IMR-90 (cell line): ENCODE measurements at regions not wholly inside any gene's neighbourhood (a gene's known extent, or its start where the extent isn't known, plus 50 kb on each side); places are given as distances from the start of the nearest gene placed in this dataset.

Source experiments
- ATAC-seq: fragments of 200-7000 bp; cut with Tn5 transposase; 2 replicates; pipeline ENCODE4 v1.9.1; 2020; ENCODE audit warnings: low read depth, mild to moderate bottlenecking, moderate library complexity
- BruUV-seq: library from RNA; stranded (reverse); fragments of 400-500 nt; replicated peaks from 2 replicates; lab custom pipeline; 2021; lab: Mats Ljungman, UMichigan
- CTCF ChIA-PET: fragments of 300-600 bp; formaldehyde crosslinking; extraction: SDS; loops from one replicate; lab custom pipeline; 2021; ENCODE audit warnings: antibody characterized with exemption; lab: Yijun Ruan, JAX
- POLR2A ChIA-PET: fragments of 300-600 bp; sonication (Branson Sonifier 250); formaldehyde crosslinking; loops from one replicate; lab custom pipeline; 2022; ENCODE audit warnings: antibody characterized with exemption; ENCODE audit not compliant: unreplicated experiment; lab: Charles Lee
- DNase-seq: peaks from one replicate; pipeline ENCODE4 v3.0.0; 2013
- H2AFZ ChIP-seq: replicated peaks from 2 replicates; pipeline ENCODE3; 2013; ENCODE audit warnings: low read length, mild to moderate bottlenecking; ENCODE audit not compliant: poor library complexity
- H2AK5ac ChIP-seq: 2 replicates; pipeline ENCODE4 v1.6.1; 2013; ENCODE audit warnings: low read depth, low read length, inconsistent platforms
- H2AK9ac ChIP-seq: replicated peaks from 2 replicates; pipeline ENCODE3; 2013; ENCODE audit warnings: mild to moderate bottlenecking, low read depth, low read length, moderate library complexity; ENCODE audit not compliant: poor library complexity
- H2BK120ac ChIP-seq: 2 replicates; pipeline ENCODE4 v1.6.1; 2013; ENCODE audit warnings: low read depth, low read length, inconsistent platforms
- H2BK15ac ChIP-seq: 3 replicates; pipeline ENCODE4 v1.6.1; 2013; ENCODE audit warnings: low read depth, low read length, inconsistent platforms
- H2BK20ac ChIP-seq: 2 replicates; pipeline ENCODE4 v1.6.1; 2013; ENCODE audit warnings: low read depth, mild to moderate bottlenecking, inconsistent platforms, low read length, moderate library complexity
- H2BK5ac ChIP-seq: 2 replicates; pipeline ENCODE4 v1.6.1; 2013; ENCODE audit warnings: mild to moderate bottlenecking, low read depth, low read length, inconsistent platforms; ENCODE audit not compliant: poor library complexity, severe bottlenecking
- H3K14ac ChIP-seq: replicated peaks from 2 replicates; pipeline ENCODE4 v1.6.1; 2013; ENCODE audit warnings: low read depth, low read length, inconsistent platforms
- H3K18ac ChIP-seq: 2 replicates; pipeline ENCODE4 v1.6.1; 2013; ENCODE audit warnings: low read depth, low read length, control low read depth
- H3K23ac ChIP-seq: 2 replicates; pipeline ENCODE4 v1.6.1; 2013; ENCODE audit warnings: low read depth, low read length, inconsistent platforms
- H3K27ac ChIP-seq: 2 replicates; pipeline ENCODE4 v1.5.1; 2013; ENCODE audit warnings: mild to moderate bottlenecking, control low read depth, low read length; ENCODE audit not compliant: insufficient read depth
- H3K27me3 ChIP-seq: 2 replicates; pipeline ENCODE4 v1.6.1; 2013; ENCODE audit warnings: low read length; ENCODE audit not compliant: control insufficient read depth, insufficient read depth
- H3K36me3 ChIP-seq: 2 replicates; pipeline ENCODE4 v1.6.1; 2013; ENCODE audit warnings: low read length, mixed read lengths; ENCODE audit not compliant: control insufficient read depth, insufficient read depth
- H3K4ac ChIP-seq: 2 replicates; pipeline ENCODE4 v1.6.1; 2013; ENCODE audit warnings: low read depth, low read length, inconsistent platforms
- H3K4me1 ChIP-seq: 2 replicates; pipeline ENCODE4 v1.6.1; 2013; ENCODE audit warnings: low read length, mixed read lengths; ENCODE audit not compliant: control insufficient read depth, insufficient read depth
- H3K4me2 ChIP-seq: 2 replicates; pipeline ENCODE4 v1.6.1; 2013; ENCODE audit warnings: low read depth, mild to moderate bottlenecking, control low read depth, low read length, moderate library complexity
- H3K4me3 ChIP-seq: 2 replicates; pipeline ENCODE4 v1.5.1; 2013; ENCODE audit warnings: low read depth, mild to moderate bottlenecking, control low read depth, low read length, moderate library complexity; ENCODE audit not compliant: insufficient read depth
- H3K56ac ChIP-seq: 2 replicates; pipeline ENCODE4 v1.6.1; 2013; ENCODE audit warnings: low read length, inconsistent platforms; ENCODE audit not compliant: insufficient read depth; ENCODE audit errors: extremely low read depth
- H3K79me1 ChIP-seq, 2 experiments: 2 replicates each; pipeline ENCODE4 v1.6.1; 2013; ENCODE audit warnings: low read length in 2 of 2, inconsistent platforms in 1 of 2, low read depth in 1 of 2
- H3K9ac ChIP-seq: 2 replicates; pipeline ENCODE4 v1.6.1; 2013; ENCODE audit warnings: low read depth, low read length, control low read depth
- H3K9me1 ChIP-seq: 2 replicates; pipeline ENCODE4 v1.6.1; 2013; ENCODE audit warnings: low read length, inconsistent platforms; ENCODE audit not compliant: insufficient read depth
- H3K9me3 ChIP-seq: 2 replicates; pipeline ENCODE4 v1.6.1; 2013; ENCODE audit warnings: low read length; ENCODE audit not compliant: control insufficient read depth, insufficient read depth
- H4K20me1 ChIP-seq: 2 replicates; pipeline ENCODE4 v1.6.1; 2013; ENCODE audit warnings: low read length, inconsistent platforms; ENCODE audit not compliant: insufficient read depth
- H4K5ac ChIP-seq: 2 replicates; pipeline ENCODE4 v1.6.1; 2013; ENCODE audit warnings: mild to moderate bottlenecking, low read depth, low read length, control low read depth
- H4K8ac ChIP-seq, 2 experiments: 2 replicates each; pipeline ENCODE4 v1.6.1; 2013; ENCODE audit warnings: low read depth in 2 of 2, low read length in 2 of 2, control low read depth in 1 of 2, inconsistent platforms in 1 of 2
- H4K91ac ChIP-seq: 2 replicates; pipeline ENCODE4 v1.6.1; 2013; ENCODE audit warnings: low read depth, low read length, inconsistent platforms; ENCODE audit not compliant: insufficient read depth
- RFX5 ChIP-seq: IDR thresholded peaks from 2 replicates; pipeline ENCODE4 v1.8.0; 2012; ENCODE audit warnings: low read depth, mild to moderate bottlenecking, low read length, moderate library complexity
- WGBS, 2 experiments: methylation state at CpG; one replicate each; pipeline versions ENCODE4 v1.1.5 to v1.1.7; 2013; ENCODE audit warnings: missing lambda C conversion rate in 2 of 2; ENCODE audit not compliant: insufficient read length in 1 of 2; ENCODE audit errors: extremely low coverage in 2 of 2; 5-methylcytosine and 5-hydroxymethylcytosine counted together
- dilution Hi-C: fragments of 300-500 bp; cut with HindIII; formaldehyde crosslinking; loops from one replicate; pipeline ENCODE4 v1.14.3; 2018; ENCODE audit warnings: low sequenced_read_pairs; ENCODE audit not compliant: unreplicated experiment
- in situ Hi-C: fragments of 300-500 bp; cut with MboI; formaldehyde crosslinking; loops from 3 replicates; pipeline ENCODE4 v1.14.3; 2019; ENCODE audit warnings: low sequenced_read_pairs, inconsistent platforms, mixed read lengths
- intact Hi-C: fragments of 100-400 bp; cut with micrococcal nuclease; formaldehyde crosslinking; loops from 2 replicates; pipeline ENCODE4 v1.10.0; 2022

- no TSS peak for BruUV-seq
Measured at GRCh38 chr3:162601101-162601670, 1104.6 kb downstream of the OTOL1 start.

More at GRCh38 chr3:162601101-162601670, 1104.6 kb downstream of the OTOL1 start:
- ATAC-seq (no peak), DNase-seq (no peak)
- Histone ChIP-seq H4K8ac (no peak overlapping the region), H3K18ac (no peak overlapping the region), H3K9ac (no peak overlapping the region), H2AK5ac (no peak overlapping the region), H3K9me1 (no peaks in the 10 kb centered on the region), H2BK20ac (no peak overlapping the region), H3K36me3 (no peaks in the 10 kb centered on the region), H2BK5ac (no peak overlapping the region), H2AFZ (no peak overlapping the region), H3K4ac (no peak overlapping the region), H3K79me1 (no peaks in the 10 kb centered on the region), H4K91ac (no peak overlapping the region), H3K4me3 (no peak overlapping the region), H4K20me1 (no peaks in the 10 kb centered on the region), H3K27ac (no peak overlapping the region), H3K9me3 (no peaks in the 10 kb centered on the region), H3K4me1 (no peaks in the 10 kb centered on the region), H3K23ac (no peak overlapping the region), H2BK15ac (no peak overlapping the region), H3K4me2 (no peak overlapping the region), H3K56ac (no peak overlapping the region), H2BK120ac (no peak overlapping the region), H4K5ac (no peak overlapping the region), H2AK9ac (no peak overlapping the region), H3K27me3 (no peaks in the 10 kb centered on the region), H3K14ac (no peak overlapping the region)
- intact Hi-C loops: no loop called here
- ChIA-PET POLR2A (no interaction called here), CTCF (no interaction called here)
- in situ Hi-C loops: no loop called here
- no peak for TF ChIP-seq RFX5
- 93% methylated on average over 3 of the region's 6 CpGs; no CpG with 5 or more reads in 1 of the 2 experiments for WGBS, 2 experiments
- dilution Hi-C loops: no loop called here
